ENCODE measurements at regions not wholly inside any gene's neighbourhood (a gene's known extent, or its start where the extent isn't known, plus 50 kb on each side); places are given as distances from the start of the nearest gene placed in this dataset.
"Not testable (repeated sequence)": the region's sequence is repeated elsewhere in the genome, so short reads cannot be mapped to it uniquely, and the experiment has no call there.

- DNase-seq (ENCODE audit: low read depth): no peak
Measured at GRCh38 chr6:145548933-145549648, 186.2 kb downstream of the EPM2A start.

GRCh38 chr6:145551164-145551563 lies 184.2 kb downstream of the EPM2A start:
- no peak for DNase-seq (ENCODE audit: low read depth)

GRCh38 chr6:145555084-145555483 lies 180.2 kb downstream of the EPM2A start:
- DNase-seq (ENCODE audit: low read depth): no peak

- no peak for DNase-seq (ENCODE audit: low read depth)
Measured at GRCh38 chr6:145557474-145557873, 177.8 kb downstream of the EPM2A start.

GRCh38 chr6:145559836-145560235 lies 175.5 kb downstream of the EPM2A start:
- no peak for DNase-seq (ENCODE audit: low read depth)

GRCh38 chr6:145561095-145562072 lies 173.9 kb downstream of the EPM2A start:
- no peak for DNase-seq (ENCODE audit: low read depth)

GRCh38 chr6:145562771-145563615 lies 172.3 kb downstream of the EPM2A start:
- no peak for DNase-seq (ENCODE audit: low read depth)

GRCh38 chr6:145564553-145564952 lies 170.8 kb downstream of the EPM2A start:
- no peak for DNase-seq (ENCODE audit: low read depth)

GRCh38 chr6:145567684-145568252 lies 167.6 kb downstream of the EPM2A start:
- no peak for DNase-seq (ENCODE audit: low read depth)

- DNase-seq (ENCODE audit: low read depth): no peak
Measured at GRCh38 chr6:145569140-145569539, 166.2 kb downstream of the EPM2A start.

- not testable (repeated sequence) for DNase-seq (ENCODE audit: low read depth)
Measured at GRCh38 chr6:145570336-145570735, 165.0 kb downstream of the EPM2A start.

- DNase-seq (ENCODE audit: low read depth): not testable (repeated sequence)
Measured at GRCh38 chr6:145574269-145574668, 161.1 kb downstream of the EPM2A start.

All from stimulated activated CD8-positive, alpha-beta memory T cell treated with anti-CD3 and anti-CD28 coated beads, Interleukin-12 subunit alpha, Interleukin-12 subunit beta, amount 100 ng/mL, for 4 hours (primary cell).